ENCODE measurements at regions not wholly inside any gene's neighbourhood (a gene's known extent, or its start where the extent isn't known, plus 50 kb on each side); places are given as distances from the start of the nearest gene placed in this dataset.

- TF ChIP-seq EGR2 (tag by site-specific recombination; IDR thresholded peaks at IDR 0.05; ENCODE audit: low read depth) (no peak), ZNF274 (IDR thresholded peaks at IDR 0.05; ENCODE audit: low read length) (no peak), ZNF274 (tag by site-specific recombination; IDR thresholded peaks at IDR 0.05; ENCODE audit: borderline replicate concordance) (no peak), ZNF514 (tag by site-specific recombination; IDR thresholded peaks at IDR 0.05) (no peak), WT1 (tag by site-specific recombination; IDR thresholded peaks at IDR 0.05) (no peak), ZNF544 (tag by site-specific recombination; IDR thresholded peaks at IDR 0.05) (no peak), YY2 (tag by site-specific recombination; IDR thresholded peaks at IDR 0.05) (no peak; the same call in 1 of the 2 replicates), REPIN1 (tag by site-specific recombination; IDR thresholded peaks at IDR 0.05; ENCODE audit: low read depth) (no peak), ZBTB26 (tag by site-specific recombination; optimal IDR thresholded peaks at IDR 0.05) (no peak), KLF9 (tag by site-specific recombination; IDR thresholded peaks at IDR 0.05; ENCODE audit: low read depth) (no peak), ZNF311 (tag by site-specific recombination; IDR thresholded peaks at IDR 0.05; ENCODE audit: borderline replicate concordance) (no peak), GLI4 (tag by site-specific recombination; IDR thresholded peaks at IDR 0.05) (no peak), ZBTB7A (tag by site-specific recombination; IDR thresholded peaks at IDR 0.05; ENCODE audit: low read depth) (no peak), ZNF10 (tag by site-specific recombination; IDR thresholded peaks at IDR 0.05) (no peak), PRDM4 (tag by site-specific recombination; IDR thresholded peaks at IDR 0.05) (no peak), ZBTB20 (tag by site-specific recombination; IDR thresholded peaks at IDR 0.05) (no peak), MZF1 (tag by site-specific recombination; IDR thresholded peaks at IDR 0.05; ENCODE audit: borderline replicate concordance) (peak; percentile 63; the same call in 1 of the 2 replicates), ZNF558 (tag by site-specific recombination; IDR thresholded peaks at IDR 0.05) (no peak), GLIS1 (tag by site-specific recombination; IDR thresholded peaks at IDR 0.05) (no peak), ZNF707 (tag by site-specific recombination; IDR thresholded peaks at IDR 0.05) (no peak), ZEB2 (tag by site-specific recombination; IDR thresholded peaks at IDR 0.05) (0 out of 2 replicates have a peak, but pooled peaks have one; percentile 19), ZNF658 (tag by site-specific recombination; IDR thresholded peaks at IDR 0.05) (no peak), MYNN (tag by site-specific recombination; IDR thresholded peaks at IDR 0.05; ENCODE audit: borderline replicate concordance) (no peak), ZNF366 (tag by site-specific recombination; conservative IDR thresholded peaks at IDR 0.05) (peak; percentile 29; the same call in 1 of the 2 replicates), ZNF596 (tag by site-specific recombination; IDR thresholded peaks at IDR 0.05) (no peak), SCRT1 (tag by site-specific recombination; IDR thresholded peaks at IDR 0.05; ENCODE audit: borderline replicate concordance) (no peak), ZNF513 (tag by site-specific recombination; IDR thresholded peaks at IDR 0.05) (no peak), ZNF571 (tag by site-specific recombination; IDR thresholded peaks at IDR 0.05) (no peak), ZXDB (tag by site-specific recombination; IDR thresholded peaks at IDR 0.05) (peak; percentile 59), GLI2 (tag by site-specific recombination; IDR thresholded peaks at IDR 0.05; ENCODE audit: borderline replicate concordance, low read depth) (0 out of 2 replicates have a peak, but pooled peaks have one; percentile 15), ZNF223 (tag by site-specific recombination; IDR thresholded peaks at IDR 0.05) (no peak), BCL11A (tag by site-specific recombination; IDR thresholded peaks at IDR 0.05; ENCODE audit: low read depth) (no peak)
- TF ChIP-seq, protein P1, sequence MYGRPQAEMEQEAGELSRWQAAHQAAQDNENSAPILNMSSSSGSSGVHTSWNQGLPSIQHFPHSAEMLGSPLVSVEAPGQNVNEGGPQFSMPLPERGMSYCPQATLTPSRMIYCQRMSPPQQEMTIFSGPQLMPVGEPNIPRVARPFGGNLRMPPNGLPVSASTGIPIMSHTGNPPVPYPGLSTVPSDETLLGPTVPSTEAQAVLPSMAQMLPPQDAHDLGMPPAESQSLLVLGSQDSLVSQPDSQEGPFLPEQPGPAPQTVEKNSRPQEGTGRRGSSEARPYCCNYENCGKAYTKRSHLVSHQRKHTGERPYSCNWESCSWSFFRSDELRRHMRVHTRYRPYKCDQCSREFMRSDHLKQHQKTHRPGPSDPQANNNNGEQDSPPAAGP (tag by site-specific recombination; IDR thresholded peaks at IDR 0.05), result no peak
- TF ChIP-seq, protein P2, sequence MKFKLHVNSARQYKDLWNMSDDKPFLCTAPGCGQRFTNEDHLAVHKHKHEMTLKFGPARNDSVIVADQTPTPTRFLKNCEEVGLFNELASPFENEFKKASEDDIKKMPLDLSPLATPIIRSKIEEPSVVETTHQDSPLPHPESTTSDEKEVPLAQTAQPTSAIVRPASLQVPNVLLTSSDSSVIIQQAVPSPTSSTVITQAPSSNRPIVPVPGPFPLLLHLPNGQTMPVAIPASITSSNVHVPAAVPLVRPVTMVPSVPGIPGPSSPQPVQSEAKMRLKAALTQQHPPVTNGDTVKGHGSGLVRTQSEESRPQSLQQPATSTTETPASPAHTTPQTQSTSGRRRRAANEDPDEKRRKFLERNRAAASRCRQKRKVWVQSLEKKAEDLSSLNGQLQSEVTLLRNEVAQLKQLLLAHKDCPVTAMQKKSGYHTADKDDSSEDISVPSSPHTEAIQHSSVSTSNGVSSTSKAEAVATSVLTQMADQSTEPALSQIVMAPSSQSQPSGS (tag by site-specific recombination; IDR thresholded peaks at IDR 0.05; ENCODE audit: low read depth), result no peak
Measured at GRCh38 chr15:29925227-29926082, 103.2 kb upstream of the TJP1 start (continued).

Data from HEK293 (cell line).